ENCODE measurements at regions not wholly inside any gene's neighbourhood (a gene's known extent, or its start where the extent isn't known, plus 50 kb on each side); places are given as distances from the start of the nearest gene placed in this dataset.

- no peak for DNase-seq
Observed at GRCh38 chr13:32863596-32863995, 152.6 kb upstream of the KL start.

GRCh38 chr13:32866921-32867320, 149.3 kb upstream of the KL start:
- DNase-seq, result no peak

- no peak for DNase-seq
Observed at GRCh38 chr13:32877491-32877890, 138.7 kb upstream of the KL start.

GRCh38 chr13:32878163-32878562, 138.1 kb upstream of the KL start:
- DNase-seq, result no peak

GRCh38 chr13:32880636-32881035, 135.6 kb upstream of the KL start:
- no peak for DNase-seq

GRCh38 chr13:32881074-32881776, 135.0 kb upstream of the KL start:
- no peak for DNase-seq

- no peak for DNase-seq
Observed at GRCh38 chr13:32881777-32882145, 134.5 kb upstream of the KL start.

- no peak for DNase-seq
Observed at GRCh38 chr13:32882691-32883090, 133.5 kb upstream of the KL start.

GRCh38 chr13:32883474-32883873, 132.7 kb upstream of the KL start:
- peak; percentile 55 for DNase-seq

GRCh38 chr13:32887617-32888016, 128.6 kb upstream of the KL start:
- DNase-seq, result no peak

GRCh38 chr13:32889986-32890565, 126.1 kb upstream of the KL start:
- DNase-seq, result no peak

GRCh38 chr13:32893176-32893575, 123.0 kb upstream of the KL start:
- DNase-seq, result no peak

- DNase-seq, result no peak
Observed at GRCh38 chr13:32894589-32895001, 121.6 kb upstream of the KL start.

GRCh38 chr13:32895296-32895695, 120.9 kb upstream of the KL start:
- no peak for DNase-seq

GRCh38 chr13:32897296-32897695, 118.9 kb upstream of the KL start:
- DNase-seq, result no peak

GRCh38 chr13:32902029-32902780, 114.0 kb upstream of the KL start:
- DNase-seq, result no peak

- DNase-seq, result no peak
Observed at GRCh38 chr13:32902874-32903273, 113.3 kb upstream of the KL start.

- no peak for DNase-seq
Observed at GRCh38 chr13:32903720-32904119, 112.5 kb upstream of the KL start.

GRCh38 chr13:32904266-32904665, 112.0 kb upstream of the KL start:
- DNase-seq, result no peak

GRCh38 chr13:32905063-32905863, 111.0 kb upstream of the KL start:
- no peak for DNase-seq

- DNase-seq, result no peak
Observed at GRCh38 chr13:32905864-32906180, 110.4 kb upstream of the KL start.

GRCh38 chr13:32907211-32907610, 109.0 kb upstream of the KL start:
- no peak for DNase-seq

- no peak for DNase-seq
Observed at GRCh38 chr13:32910530-32910929, 105.7 kb upstream of the KL start.

GRCh38 chr13:32911506-32911905, 104.7 kb upstream of the KL start:
- DNase-seq, result peak; percentile 9
